NCI-H2171 treated with DMSO at 0.1 percent for 48 hours (cell line): ENCODE measurements at regions not wholly inside any gene's neighbourhood (a gene's known extent, or its start where the extent isn't known, plus 50 kb on each side); places are given as distances from the start of the nearest gene placed in this dataset.
"Not testable (repeated sequence)": the region's sequence is repeated elsewhere in the genome, so short reads cannot be mapped to it uniquely, and the experiment has no call there.

Source experiments
- DNase-seq: peaks from one replicate; lab custom pipeline; 2025; lab: John Stamatoyannopoulos, UW

DNA sequence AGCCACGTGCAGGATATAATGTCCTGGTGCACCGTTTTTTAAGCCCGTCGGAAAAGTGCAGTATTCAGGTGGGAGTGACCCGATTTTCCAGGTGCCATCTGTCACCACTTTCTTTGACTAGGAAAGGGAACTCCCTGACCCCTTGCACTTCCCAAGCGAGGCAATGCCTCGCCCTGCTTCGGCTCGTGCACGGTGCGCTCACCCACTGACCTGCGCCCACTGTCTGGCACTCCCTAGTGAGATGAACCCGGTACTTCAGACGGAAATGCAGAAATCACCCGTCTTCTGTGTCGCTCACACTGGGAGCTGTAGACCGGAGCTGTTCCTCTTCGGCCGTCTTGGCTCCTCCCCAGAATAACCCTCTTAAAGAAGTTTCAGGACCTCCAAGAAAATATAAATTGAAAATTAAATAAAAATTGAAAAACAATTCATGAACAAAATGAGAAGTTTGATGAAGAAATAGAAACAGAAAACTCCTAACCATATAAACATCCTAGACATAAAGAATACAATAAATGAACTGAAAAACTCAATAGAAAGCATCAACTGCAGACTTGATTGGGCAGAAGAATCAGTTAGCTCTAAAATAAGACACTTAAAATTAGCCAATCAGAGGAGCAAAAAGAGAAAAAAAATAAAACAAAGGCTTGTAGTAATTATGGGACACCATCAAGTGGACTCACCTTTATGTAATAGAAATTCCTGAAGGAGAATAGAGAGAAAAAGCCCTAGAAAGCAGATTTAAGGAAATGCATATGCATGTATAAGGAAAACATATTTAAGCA is 249.3 kb upstream of the GOT2 start:
- DNase-seq = not testable (repeated sequence)

DNA sequence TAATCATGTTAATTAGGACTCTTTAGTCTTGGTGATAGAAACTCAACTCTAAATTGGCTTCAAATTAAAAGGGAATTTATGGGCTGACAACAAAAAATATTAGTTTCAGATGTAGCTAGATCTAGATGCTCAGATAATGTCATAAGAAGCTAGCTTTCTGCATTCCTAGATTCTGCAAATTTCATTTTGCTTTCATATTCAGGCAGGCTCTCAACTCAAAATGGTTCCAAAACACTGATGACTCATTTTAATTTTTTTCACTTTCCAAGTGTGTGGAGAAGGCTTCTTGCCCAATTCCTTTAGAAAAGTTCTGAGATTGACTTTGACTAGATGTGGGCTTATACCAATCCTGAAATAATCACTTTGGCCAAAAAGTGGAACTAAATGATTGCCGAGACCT is 236.7 kb upstream of the GOT2 start:
- no peak for DNase-seq

DNA sequence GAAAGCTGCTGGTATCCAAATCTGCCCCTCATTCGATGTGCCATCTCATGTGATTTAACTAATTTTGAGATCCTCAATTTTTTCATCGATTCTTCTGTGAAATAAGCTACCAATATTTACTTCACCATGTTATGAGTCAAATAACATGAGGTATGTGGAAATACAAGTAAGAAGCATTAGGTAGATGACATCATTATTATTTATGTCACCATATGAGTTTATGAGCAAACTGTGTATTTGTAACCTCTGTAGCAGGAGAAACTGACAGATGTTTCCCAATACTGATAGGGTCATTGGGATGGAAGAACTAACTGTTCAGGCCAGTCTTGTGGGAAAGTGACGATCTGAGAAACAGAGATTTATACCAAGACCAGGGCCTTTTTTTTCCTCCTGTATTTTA is 229.4 kb upstream of the GOT2 start:
- no peak for DNase-seq

DNA sequence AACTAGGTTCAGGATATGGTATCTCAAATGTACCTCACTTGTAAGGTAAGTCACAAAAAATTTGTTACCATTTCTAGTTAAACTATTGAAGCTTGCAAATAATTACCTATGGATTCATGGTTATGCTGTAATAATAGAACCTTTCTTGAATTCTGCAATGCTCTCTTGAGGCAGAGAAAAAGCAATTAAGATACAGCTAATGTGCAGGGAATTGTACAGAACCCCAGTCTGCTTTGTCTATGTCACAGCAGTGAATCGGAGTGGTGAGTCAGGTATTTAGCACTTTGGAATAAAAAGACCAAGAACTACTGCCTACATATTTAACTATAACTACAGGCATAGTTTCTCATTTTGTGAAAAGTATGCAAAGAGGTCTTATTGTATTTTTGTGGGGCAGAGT is 228.7 kb upstream of the GOT2 start:
- DNase-seq = no peak

DNA sequence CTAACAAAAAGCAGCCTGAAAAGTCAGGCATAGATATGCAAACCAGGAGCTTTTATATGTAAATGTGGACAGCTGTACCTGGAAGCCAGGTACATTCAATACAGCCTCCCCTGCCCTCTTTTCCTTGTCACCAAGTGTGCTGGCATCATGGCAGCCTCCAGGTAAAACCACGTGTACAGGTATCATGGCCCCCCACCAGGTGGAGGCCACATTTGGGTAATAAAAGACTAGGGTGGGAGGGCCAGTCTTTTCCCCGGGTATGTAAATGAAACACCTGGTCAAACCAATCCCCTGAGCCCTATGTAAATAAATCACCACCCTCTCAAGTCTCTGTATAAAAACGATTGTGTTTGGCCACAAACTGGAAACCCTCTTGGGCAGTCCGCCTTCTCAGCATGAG is 226.4 kb upstream of the GOT2 start:
- DNase-seq = no peak

DNA sequence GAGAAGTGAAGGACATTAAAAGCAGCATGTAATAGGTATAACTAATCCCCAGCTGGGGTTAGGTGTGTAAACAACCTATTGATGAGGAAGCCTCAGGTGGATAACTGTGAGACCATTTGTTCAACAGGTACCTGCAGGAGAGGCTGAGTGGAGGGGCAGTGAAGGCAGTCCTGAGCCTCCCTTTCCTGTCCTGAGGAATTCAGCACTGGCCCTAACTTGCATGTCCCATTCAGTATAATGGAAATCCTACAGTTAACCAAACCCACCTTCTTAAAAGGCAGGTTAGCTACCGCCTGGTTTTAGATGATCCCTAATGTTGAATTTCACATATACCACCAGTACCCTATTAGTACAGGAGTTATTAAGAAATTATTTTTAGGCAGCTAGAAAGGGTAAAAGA is 225.9 kb upstream of the GOT2 start:
- DNase-seq = no peak

DNA sequence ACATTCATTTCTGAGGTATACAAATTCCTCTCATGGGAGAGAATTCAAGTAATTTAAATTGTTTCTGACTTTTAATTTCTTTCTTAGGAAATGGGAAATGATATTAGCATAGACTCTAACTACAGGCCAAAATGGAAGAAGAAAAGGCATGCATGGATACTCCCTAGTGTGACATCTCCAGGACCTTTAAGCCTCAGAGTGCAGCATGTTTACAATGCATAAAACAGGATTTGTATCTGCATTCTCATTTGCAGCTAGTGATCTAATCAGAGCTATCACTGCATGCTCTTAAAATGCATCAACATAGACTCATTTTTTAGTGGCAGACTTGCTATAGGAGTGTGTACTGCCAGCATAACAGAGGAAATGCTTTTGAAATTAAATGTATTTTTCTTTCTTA is 224.6 kb upstream of the GOT2 start:
- no peak for DNase-seq

DNA sequence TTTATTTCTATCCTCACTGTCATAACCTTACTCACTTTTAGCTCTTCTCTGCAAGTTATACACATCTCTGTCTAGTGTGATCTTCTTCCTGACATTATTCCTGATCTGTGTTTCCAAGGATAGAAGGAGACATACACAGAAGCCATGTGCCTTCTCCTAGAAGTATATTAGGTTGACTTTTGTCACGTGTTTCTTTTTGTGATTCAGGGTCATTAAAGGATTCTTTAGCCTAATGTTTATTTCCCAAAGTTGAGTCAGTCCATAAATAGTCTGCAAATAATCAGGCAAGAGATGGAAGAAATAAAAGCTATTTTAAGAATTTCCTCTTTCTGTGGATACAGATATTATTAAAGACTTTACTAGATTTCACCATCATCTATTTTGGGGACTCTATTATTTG is 214.1 kb upstream of the GOT2 start:
- no peak for DNase-seq

- DNase-seq = no peak
These were observed 206.5 kb upstream of the GOT2 start for GRCh38 chr16:58940609-58941008.

GRCh38 chr16:58938811-58939210 is 204.7 kb upstream of the GOT2 start:
- DNase-seq = no peak

- no peak for DNase-seq
These were observed 203.5 kb upstream of the GOT2 start for GRCh38 chr16:58937661-58938060.

- no peak for DNase-seq
These were observed 199.1 kb upstream of the GOT2 start for GRCh38 chr16:58933186-58933585.

- DNase-seq = no peak
These were observed 197.3 kb upstream of the GOT2 start for GRCh38 chr16:58931436-58931835.

GRCh38 chr16:58923094-58923493 is 189.0 kb upstream of the GOT2 start:
- DNase-seq = no peak

- DNase-seq = no peak
These were observed 179.3 kb upstream of the GOT2 start for GRCh38 chr16:58913456-58913855.

GRCh38 chr16:58912571-58912970 is 178.5 kb upstream of the GOT2 start:
- DNase-seq = no peak

DNA sequence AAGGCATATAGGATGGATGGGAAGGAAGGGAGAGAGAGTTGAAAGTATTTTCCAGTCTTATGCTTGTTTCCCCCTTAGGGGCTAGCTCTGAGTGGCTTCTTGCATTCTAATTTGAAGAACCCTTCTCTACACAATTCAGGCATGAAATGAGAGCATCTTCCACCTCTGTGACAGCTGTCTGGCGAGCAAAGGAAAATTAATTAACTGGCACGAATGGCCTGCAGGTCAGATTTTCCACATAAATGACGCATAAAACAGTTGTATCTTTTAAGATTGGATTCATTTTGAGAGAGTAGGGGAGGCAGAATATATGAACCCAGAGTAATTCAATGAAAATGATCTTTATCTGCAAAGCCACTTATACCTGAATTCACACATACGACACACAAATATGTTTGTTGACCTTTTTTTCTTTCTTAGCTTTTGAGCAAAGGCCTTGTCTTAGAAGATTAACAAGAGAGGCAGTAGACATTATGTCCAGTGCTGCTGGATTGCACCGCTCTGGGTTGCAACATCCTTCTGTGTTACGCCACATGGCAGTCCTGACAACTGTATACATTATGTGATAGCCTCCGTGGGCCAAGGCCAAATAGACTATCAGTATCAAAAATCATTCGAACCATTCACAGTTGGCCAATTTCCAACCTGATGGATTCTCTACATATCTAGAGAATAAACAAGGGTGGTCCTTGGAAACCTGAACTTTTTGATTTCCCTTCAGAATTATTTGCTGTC is 173.0 kb upstream of the GOT2 start:
- no peak for DNase-seq

DNA sequence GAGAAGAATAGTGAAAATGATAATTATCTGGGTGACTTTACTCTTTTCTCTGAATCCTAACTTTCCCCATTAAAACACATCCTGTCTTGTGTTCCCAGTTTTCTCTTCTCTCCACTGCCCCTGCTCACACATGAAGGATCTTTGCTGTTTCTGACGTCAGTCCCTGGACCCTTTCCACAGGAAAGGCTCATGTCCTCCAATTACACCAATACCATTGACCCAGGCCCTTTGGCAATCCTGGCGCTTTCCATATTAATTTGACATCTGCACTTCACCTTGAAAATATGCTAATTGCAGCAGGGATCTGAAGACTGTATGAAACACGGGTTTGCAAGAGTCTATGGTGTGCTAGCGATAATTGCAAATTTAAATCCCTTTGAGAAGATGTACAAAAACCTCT is 170.2 kb upstream of the GOT2 start:
- no peak for DNase-seq

- DNase-seq = no peak
These were observed 155.4 kb upstream of the GOT2 start for GRCh38 chr16:58889516-58889915.

DNA sequence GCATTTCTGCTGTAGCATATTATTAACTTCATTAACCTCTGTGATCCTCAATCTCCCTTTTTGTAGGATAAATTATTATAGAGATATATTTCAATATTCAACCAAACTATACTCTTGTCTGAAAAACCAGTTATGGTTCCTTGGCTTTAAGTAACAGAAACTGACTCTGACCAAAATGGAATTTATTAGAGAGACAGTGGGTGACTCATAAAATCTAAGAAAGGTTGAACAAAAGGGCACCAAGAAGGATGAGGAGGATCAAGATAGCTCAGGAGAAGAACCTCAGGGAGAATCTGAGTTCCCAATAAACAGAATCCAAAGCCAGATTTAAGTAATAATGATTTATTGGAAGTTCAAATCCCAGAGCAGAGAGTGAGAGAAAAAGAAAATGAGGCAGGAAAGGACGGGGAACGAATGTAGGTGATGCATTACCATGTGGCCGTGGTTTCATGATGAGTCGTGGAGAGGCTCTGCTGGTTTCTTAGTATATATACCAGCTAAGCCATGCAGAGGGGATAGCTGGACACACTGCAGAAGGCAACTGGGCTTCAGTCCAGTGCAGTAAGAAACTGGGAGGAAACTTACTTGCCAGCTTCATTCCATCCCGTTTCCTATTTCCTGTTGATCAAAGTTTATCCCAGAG is 151.5 kb upstream of the GOT2 start:
- no peak for DNase-seq

- no peak for DNase-seq
These were observed 150.0 kb upstream of the GOT2 start for GRCh38 chr16:58884141-58884540.

- DNase-seq = no peak
These were observed 149.0 kb upstream of the GOT2 start for GRCh38 chr16:58883131-58883530.

DNA sequence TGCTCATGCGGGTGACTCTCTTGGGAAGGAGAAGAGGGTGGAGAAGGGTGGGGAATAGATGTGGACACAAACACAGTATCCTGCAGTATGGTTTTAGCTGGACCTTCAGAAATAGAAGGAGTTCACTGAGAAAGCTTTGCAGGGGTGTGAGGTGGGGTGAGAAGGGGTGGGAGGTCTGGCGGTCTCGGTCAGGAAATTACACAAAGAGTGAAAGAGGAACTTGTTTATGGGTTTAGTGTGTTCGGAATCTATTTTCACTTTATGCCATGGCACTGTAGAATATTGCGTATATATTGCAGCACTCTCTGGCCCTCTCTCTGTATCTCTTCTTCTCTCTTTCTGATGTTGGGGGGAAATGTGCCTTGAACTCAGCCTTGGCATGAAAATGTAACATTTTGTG is 148.2 kb upstream of the GOT2 start:
- DNase-seq = no peak
